Amniotic epithelial cell (primary cell): ENCODE measurements at regions not wholly inside any gene's neighbourhood (a gene's known extent, or its start where the extent isn't known, plus 50 kb on each side); places are given as distances from the start of the nearest gene placed in this dataset.
"Not testable (repeated sequence)": the region's sequence is repeated elsewhere in the genome, so short reads cannot be mapped to it uniquely, and the experiment has no call there.

ENCODE experiments used
- DNase-seq: peaks from one replicate; pipeline ENCODE4 v3.0.0-alpha.2; 2010; ENCODE audit warnings: low read depth

GRCh38 chr1:102821707-102822106, 286.6 kb downstream of the COL11A1 start:
- DNase-seq, result no peak

- DNase-seq, result peak; percentile 22
These were observed 307.9 kb downstream of the COL11A1 start for GRCh38 chr1:102800406-102800805.

- peak; percentile 10 for DNase-seq
These were observed 308.8 kb downstream of the COL11A1 start for GRCh38 chr1:102799496-102799895.

- DNase-seq, result no peak
These were observed 309.6 kb downstream of the COL11A1 start for GRCh38 chr1:102798718-102799117.

- no peak for DNase-seq
These were observed 311.9 kb downstream of the COL11A1 start for GRCh38 chr1:102796429-102796828.

- peak; percentile 33 for DNase-seq
These were observed 317.3 kb downstream of the COL11A1 start for GRCh38 chr1:102790997-102791396.

- not testable (repeated sequence) for DNase-seq
These were observed 318.4 kb downstream of the COL11A1 start for GRCh38 chr1:102789951-102790350.

- no peak for DNase-seq
These were observed 324.8 kb downstream of the COL11A1 start for GRCh38 chr1:102783487-102783886.

GRCh38 chr1:102782144-102782543, 326.2 kb downstream of the COL11A1 start:
- no peak for DNase-seq

GRCh38 chr1:102776071-102776470, 332.3 kb downstream of the COL11A1 start:
- no peak for DNase-seq

- DNase-seq, result no peak
These were observed 335.5 kb downstream of the COL11A1 start for GRCh38 chr1:102772831-102773230.

- no peak for DNase-seq
These were observed 349.9 kb downstream of the COL11A1 start for GRCh38 chr1:102758418-102758817.

GRCh38 chr1:102757363-102757762, 351.0 kb downstream of the COL11A1 start:
- DNase-seq, result no peak

- DNase-seq, result no peak
These were observed 357.2 kb downstream of the COL11A1 start for GRCh38 chr1:102751111-102751510.

GRCh38 chr1:102742426-102742825, 365.9 kb downstream of the COL11A1 start:
- DNase-seq, result peak; percentile 18

GRCh38 chr1:102733491-102734236, 374.7 kb downstream of the COL11A1 start:
- peak; percentile 4 for DNase-seq

GRCh38 chr1:102732927-102733326, 375.4 kb downstream of the COL11A1 start:
- peak; percentile 27 for DNase-seq

- peak; percentile 46 for DNase-seq
These were observed 381.9 kb downstream of the COL11A1 start for GRCh38 chr1:102726417-102726816.

- no peak for DNase-seq
These were observed 383.6 kb downstream of the COL11A1 start for GRCh38 chr1:102724741-102725140.

- DNase-seq, result no peak
These were observed 393.2 kb downstream of the COL11A1 start for GRCh38 chr1:102715150-102715549.

- DNase-seq, result no peak
These were observed 408.8 kb downstream of the COL11A1 start for GRCh38 chr1:102699524-102699923.

GRCh38 chr1:102693345-102693744, 415.0 kb downstream of the COL11A1 start:
- DNase-seq, result no peak

- peak; percentile 28 for DNase-seq
These were observed 416.7 kb downstream of the COL11A1 start for GRCh38 chr1:102691592-102692090.

GRCh38 chr1:102687383-102687782, 420.9 kb downstream of the COL11A1 start:
- DNase-seq, result no peak
